GM19023 (cell line): ENCODE measurements at regions not wholly inside any gene's neighbourhood (a gene's known extent, or its start where the extent isn't known, plus 50 kb on each side); places are given as distances from the start of the nearest gene placed in this dataset.

Experiments
- ATAC-seq: cut with Tn5 transposase; IDR thresholded peaks from one replicate; pipeline ENCODE4 v1.9.1; 2021; ENCODE audit warnings: mild to moderate bottlenecking, moderate library complexity; ENCODE audit not compliant: unreplicated experiment

GRCh38 chr15:53307952-53308624, 451.4 kb downstream of the WDR72 start:
- ATAC-seq, result no peak

- ATAC-seq, result no peak
These were observed 453.9 kb downstream of the WDR72 start for GRCh38 chr15:53305554-53305953.

GRCh38 chr15:53305101-53305500, 454.4 kb downstream of the WDR72 start:
- ATAC-seq, result no peak

GRCh38 chr15:53297828-53298227, 461.6 kb downstream of the WDR72 start:
- ATAC-seq, result no peak

- no peak for ATAC-seq
These were observed 462.9 kb downstream of the WDR72 start for GRCh38 chr15:53296603-53297002.

GRCh38 chr15:53295574-53295973, 463.9 kb downstream of the WDR72 start:
- ATAC-seq, result no peak

GRCh38 chr15:53288542-53288941, 470.9 kb downstream of the WDR72 start:
- no peak for ATAC-seq

GRCh38 chr15:53274630-53275029, 484.5 kb upstream of the ONECUT1 start:
- no peak for ATAC-seq

- ATAC-seq, result no peak
These were observed 482.0 kb upstream of the ONECUT1 start for GRCh38 chr15:53272116-53272515.

GRCh38 chr15:53266176-53266575, 476.0 kb upstream of the ONECUT1 start:
- ATAC-seq, result no peak

- no peak for ATAC-seq
These were observed 470.5 kb upstream of the ONECUT1 start for GRCh38 chr15:53260647-53261046.

GRCh38 chr15:53256457-53256856, 466.3 kb upstream of the ONECUT1 start:
- ATAC-seq, result no peak

- no peak for ATAC-seq
These were observed 465.9 kb upstream of the ONECUT1 start for GRCh38 chr15:53256043-53256442.

- ATAC-seq, result no peak
These were observed 461.9 kb upstream of the ONECUT1 start for GRCh38 chr15:53251996-53252395.

- ATAC-seq, result no peak
These were observed 461.4 kb upstream of the ONECUT1 start for GRCh38 chr15:53251523-53251922.

GRCh38 chr15:53247041-53247708, 457.0 kb upstream of the ONECUT1 start:
- ATAC-seq, result no peak

GRCh38 chr15:53246404-53246803, 456.3 kb upstream of the ONECUT1 start:
- no peak for ATAC-seq

- no peak for ATAC-seq
These were observed 443.7 kb upstream of the ONECUT1 start for GRCh38 chr15:53233801-53234200.

GRCh38 chr15:53230473-53230872, 440.3 kb upstream of the ONECUT1 start:
- ATAC-seq, result no peak

GRCh38 chr15:53226559-53226958, 436.4 kb upstream of the ONECUT1 start:
- no peak for ATAC-seq

- ATAC-seq, result no peak
These were observed 435.6 kb upstream of the ONECUT1 start for GRCh38 chr15:53225781-53226180.

- no peak for ATAC-seq
These were observed 434.2 kb upstream of the ONECUT1 start for GRCh38 chr15:53224371-53224770.

GRCh38 chr15:53223815-53224214, 433.7 kb upstream of the ONECUT1 start:
- no peak for ATAC-seq
